CD4-positive, alpha-beta T cell treated with Interferon alpha-2 for 1 hour (primary cell): ENCODE measurements at regions not wholly inside any gene's neighbourhood (a gene's known extent, or its start where the extent isn't known, plus 50 kb on each side); places are given as distances from the start of the nearest gene placed in this dataset.
"Not testable (repeated sequence)": the region's sequence is repeated elsewhere in the genome, so short reads cannot be mapped to it uniquely, and the experiment has no call there.

Source experiments
- DNase-seq, 2 donors: peaks; one replicate each; pipeline ENCODE4 v3.0.0-alpha.2; 2020 to 2022

- DNase-seq: no peak
These were observed 679.7 kb upstream of the SEMA3D start for GRCh38 chr7:85866540-85866939.

DNA sequence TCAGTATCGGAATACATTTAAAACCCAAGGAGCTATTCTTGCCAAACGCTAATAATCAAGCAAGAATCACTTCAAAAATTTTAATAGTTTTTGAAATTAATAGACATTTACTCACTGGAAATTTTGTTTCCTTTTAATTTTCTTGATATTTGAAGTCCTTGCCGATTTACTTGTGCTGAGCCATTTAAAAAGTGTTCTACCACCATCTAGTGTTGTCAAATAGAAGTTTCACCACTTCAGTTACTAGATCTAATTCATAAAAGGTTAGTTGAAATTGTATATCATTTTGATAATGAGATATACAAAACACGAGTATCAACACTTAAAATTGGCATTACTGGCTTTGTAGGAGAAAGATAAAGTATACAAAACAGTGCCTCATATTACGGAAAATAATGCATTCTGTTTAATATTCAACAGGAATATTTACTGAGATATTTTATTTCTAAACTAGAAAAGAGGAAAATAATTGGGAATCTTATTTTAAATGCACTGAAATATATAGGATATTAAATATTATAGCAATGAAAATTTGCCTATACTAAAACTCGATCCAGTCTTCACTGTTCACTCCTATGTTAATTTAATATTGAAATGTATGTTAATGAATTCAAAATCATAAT lies 664.8 kb upstream of the SEMA3D start:
- no peak for DNase-seq

DNA sequence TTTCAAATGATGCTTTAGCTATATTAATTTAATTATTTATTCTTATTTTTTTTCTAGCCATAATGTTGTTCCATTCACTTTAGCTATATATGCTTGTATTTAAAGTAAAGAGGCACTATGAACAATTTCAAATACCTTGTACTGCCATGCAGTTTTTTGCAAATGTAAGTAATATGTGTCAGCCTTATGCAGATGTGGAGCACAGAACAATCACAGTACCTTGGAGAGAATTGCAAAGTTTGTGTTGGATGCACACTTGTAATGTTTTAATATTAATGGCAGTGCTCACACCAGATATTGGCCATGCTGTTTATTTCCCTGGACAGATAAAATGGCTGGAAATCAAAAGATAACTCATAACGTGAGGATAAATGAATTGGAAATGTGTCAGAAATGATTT lies 663.5 kb upstream of the SEMA3D start:
- DNase-seq: no peak

GRCh38 chr7:85840554-85840953 lies 653.7 kb upstream of the SEMA3D start:
- no peak for DNase-seq

GRCh38 chr7:85833066-85833465 lies 646.2 kb upstream of the SEMA3D start:
- no peak for DNase-seq

DNA sequence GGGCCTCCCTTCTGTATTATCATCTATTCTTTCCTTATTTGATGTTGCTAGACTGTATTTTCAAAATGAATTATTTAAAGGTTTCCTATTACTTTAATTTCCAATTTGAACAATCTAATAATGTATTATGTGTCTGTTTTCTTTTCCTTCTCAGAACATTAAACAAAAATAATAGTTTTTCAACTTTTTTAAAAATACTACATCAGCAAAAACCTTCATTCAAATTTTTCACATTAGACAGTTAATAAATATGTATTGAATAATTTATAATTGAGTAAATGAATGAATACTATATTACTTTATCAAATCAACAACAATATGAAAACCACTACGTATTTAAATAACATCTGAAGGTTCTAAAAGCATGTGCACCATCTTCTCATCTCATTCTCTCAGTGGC lies 644.1 kb upstream of the SEMA3D start:
- DNase-seq: no peak

- DNase-seq: no peak
These were observed 643.1 kb upstream of the SEMA3D start for GRCh38 chr7:85829817-85830432.

GRCh38 chr7:85829176-85829575 lies 642.3 kb upstream of the SEMA3D start:
- DNase-seq: no peak

DNA sequence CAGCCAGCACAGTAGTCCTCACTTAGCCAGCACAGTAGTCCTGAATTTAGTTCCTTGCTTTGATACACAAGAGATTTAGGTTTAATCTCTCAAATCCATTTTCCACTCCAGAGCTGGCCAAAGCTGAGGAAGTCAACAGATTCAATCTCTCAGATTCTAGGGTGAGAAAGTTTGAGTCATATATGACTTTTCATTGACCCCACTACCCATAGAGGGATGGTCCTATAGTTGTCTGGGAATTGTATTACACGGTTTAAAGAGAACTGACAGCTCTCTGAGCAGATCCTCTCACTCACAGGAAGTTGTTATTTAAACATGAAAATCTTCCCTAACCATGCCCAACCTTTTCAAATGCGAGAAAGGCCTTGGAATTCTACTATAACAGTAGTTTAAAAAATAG lies 641.8 kb upstream of the SEMA3D start:
- no peak for DNase-seq

DNA sequence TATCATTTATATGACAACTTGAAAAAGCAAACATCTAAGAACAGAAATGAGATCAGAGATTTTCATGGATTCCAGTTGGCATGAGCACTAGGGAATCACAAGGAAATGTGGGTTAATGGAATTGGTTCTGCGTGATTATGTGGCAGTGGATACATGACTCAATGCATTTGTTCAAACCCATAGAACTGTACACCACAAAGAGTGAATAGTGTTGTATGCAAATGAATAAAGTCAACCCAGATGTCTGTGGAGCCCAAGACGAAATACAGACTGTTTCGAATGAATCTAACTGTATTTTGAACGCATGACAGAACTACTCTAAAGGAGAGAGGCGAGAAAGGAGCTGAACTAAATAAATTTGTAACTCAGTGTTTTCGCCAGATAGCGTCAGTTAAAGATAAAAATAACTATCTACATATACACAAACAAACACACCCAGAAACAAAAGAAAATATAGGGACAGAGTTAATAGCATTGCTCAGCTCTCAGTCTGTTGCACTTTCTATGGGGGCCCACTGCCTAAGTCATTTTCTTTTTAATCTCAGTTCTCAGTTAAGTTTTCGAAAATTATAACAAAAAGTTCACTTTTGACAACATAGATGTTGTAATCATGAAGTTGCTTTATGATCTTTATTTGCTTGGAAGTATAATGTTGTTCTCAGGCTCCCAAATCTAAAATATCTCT lies 636.7 kb upstream of the SEMA3D start:
- no peak for DNase-seq

- no peak for DNase-seq
These were observed 635.1 kb upstream of the SEMA3D start for GRCh38 chr7:85821926-85822325.

- DNase-seq: no peak
These were observed 634.0 kb upstream of the SEMA3D start for GRCh38 chr7:85820702-85821443.

DNA sequence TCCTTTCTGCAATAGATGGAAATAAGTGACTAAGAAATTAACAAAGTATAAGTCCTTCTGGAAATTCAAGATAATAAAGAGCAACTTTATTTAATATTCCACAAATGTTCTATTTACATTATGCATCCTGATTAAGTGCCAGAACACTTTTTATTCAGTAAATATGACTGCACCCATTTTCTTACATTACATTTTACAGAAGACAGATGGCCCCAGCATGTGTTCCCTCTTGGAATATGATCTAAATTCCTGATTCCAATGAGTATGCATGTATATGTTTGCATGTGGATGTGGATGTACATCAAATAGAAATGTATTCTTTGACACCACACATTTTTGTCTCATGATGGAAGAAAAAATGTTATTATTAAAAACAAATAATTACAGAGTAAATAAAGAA lies 628.7 kb upstream of the SEMA3D start:
- no peak for DNase-seq

DNA sequence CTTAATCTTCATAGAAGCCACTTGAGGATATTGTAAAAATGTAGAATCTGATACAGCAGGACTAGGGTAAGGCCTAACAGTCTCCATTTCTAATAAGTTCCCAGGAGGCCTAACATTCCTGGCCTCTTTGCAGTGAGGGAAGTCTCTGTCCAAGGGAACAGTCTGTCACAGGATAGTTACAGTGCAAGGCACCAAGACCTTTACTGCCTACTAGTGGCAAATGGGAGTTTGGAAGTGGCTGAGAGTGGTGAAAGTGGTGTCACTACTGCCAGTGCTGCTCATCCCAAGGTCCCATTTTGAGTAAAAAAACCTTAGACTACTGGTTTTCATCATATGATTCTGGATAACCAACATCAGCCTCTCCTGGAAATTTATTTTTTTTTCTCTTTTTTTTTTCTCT lies 619.5 kb upstream of the SEMA3D start:
- DNase-seq: no peak

DNA sequence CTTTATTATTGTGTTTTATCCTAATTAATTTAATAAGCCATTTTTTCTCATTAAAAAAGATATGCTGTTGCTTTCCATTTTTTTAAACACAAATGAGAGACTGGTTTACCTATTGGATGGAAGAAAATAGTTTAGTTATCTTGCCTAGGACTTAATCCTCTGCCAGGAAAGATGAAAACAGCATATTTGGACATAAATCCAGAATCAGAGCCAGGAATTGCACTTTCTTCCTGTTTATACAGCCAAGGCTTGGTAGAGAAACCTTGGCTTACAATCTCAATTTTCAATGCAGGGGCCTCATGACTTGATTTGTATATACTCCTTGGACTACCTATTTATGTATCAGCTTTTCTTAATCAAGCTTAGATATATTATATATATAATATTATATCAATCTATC lies 618.8 kb upstream of the SEMA3D start:
- no peak for DNase-seq

GRCh38 chr7:85805249-85805648 lies 618.4 kb upstream of the SEMA3D start:
- DNase-seq: no peak

- DNase-seq: no peak
These were observed 615.4 kb upstream of the SEMA3D start for GRCh38 chr7:85802211-85802610.

DNA sequence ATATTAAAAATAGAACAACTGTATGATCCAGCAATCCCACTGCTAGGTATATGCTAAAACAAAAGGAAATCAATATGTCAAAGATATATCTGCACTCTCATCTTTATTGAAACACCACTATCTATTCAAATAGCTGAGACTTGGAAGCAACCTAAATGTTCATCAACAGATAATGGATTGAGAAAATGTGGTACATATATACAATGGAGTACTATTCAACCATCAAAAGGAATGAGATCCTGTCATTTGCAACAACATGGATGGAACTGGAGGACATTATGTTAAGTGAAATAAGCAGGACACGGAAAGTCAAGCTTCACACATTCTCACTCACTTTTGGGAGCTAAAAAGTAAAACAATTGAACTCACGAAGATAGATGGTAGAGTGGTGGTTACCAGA lies 610.1 kb upstream of the SEMA3D start:
- no peak for DNase-seq

- not testable (repeated sequence) for DNase-seq
These were observed 604.2 kb upstream of the SEMA3D start for GRCh38 chr7:85791098-85791497.

- no peak for DNase-seq
These were observed 594.8 kb upstream of the SEMA3D start for GRCh38 chr7:85781606-85782005.

DNA sequence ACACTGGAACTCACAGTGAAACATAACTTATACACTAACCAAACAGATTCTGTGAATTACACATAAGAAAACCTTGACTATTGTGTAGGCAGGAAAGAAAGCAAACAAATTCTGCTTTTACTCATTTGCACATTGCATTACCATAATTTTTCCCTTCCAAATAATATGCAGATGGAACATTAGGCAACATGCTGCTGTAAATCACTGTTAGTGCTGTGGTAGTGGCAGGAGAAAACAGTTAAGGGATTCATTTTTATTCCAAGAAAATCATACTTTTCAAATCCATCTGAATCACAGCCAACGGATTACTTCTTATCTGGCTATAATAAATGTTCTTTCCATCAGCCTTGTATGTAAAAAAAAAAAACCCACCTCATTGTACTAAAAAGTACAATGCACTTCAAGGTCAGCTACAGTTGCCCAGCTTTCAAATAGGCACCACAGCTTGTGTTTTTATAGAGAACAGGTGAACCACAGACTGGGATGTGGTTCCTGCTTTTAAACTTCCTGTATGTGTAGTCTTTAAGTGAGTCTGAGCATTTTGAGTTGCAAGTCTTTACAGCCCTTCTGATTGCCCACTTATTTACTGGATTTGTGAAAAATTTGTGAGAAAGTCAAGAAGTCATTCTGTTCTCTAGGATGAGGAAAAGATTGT lies 590.0 kb upstream of the SEMA3D start:
- no peak for DNase-seq

GRCh38 chr7:85775431-85775830 lies 588.6 kb upstream of the SEMA3D start:
- DNase-seq: no peak

DNA sequence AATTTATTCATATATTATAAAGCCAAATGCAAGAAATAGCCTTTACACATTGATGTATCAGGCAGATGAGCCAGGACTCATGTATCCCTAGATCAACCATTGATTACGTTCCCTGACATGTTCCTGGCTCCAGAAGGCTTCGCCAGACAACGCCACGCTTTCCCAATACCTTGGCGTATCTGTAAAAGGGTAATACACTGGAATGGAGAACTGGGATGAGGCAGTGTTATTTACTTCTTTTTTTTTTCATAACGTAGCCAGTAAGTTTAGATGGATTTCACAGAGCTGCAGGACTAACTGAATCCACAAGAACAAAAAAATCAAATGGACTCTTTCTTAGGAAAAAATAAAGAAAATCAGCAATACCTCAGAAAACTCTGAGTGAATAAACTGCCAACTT lies 588.1 kb upstream of the SEMA3D start:
- no peak for DNase-seq
